ENCODE measurements at regions not wholly inside any gene's neighbourhood (a gene's known extent, or its start where the extent isn't known, plus 50 kb on each side); places are given as distances from the start of the nearest gene placed in this dataset.

DNA sequence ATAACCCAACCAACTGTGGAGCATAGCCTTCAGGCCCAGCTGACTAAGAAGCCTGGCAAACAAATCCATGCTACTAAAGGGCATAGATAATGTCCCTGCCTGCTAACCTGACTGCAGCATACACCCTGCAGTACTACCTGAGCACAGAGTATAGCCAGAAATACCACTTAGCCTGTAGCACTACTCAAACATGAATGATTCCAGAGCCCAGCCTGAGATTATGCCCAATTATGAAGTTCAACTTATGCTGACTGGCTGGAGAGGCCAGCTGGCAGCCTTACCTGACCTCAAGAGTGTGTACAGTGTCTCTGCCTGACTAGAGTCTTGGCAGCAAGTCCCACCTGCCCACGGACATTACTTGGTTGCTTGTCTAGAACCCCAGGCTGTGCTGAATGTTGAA, 1265.3 kb downstream of the CDH11 start:
- Mint-ChIP-seq H3K4me3 (no peak overlapping the region), H3K4me1 (no peaks in the 10 kb centered on the region), H3K9me3 (no peaks in the 10 kb centered on the region), H3K36me3 (no peaks in the 10 kb centered on the region), H3K27ac (no peak overlapping the region), H3K27me3 (ENCODE audit: low read depth) (peaks cover 1% of the 10 kb centered on the region)
- DNase-seq (ENCODE audit: low spot score in 2 of 2, unreplicated experiment in 2 of 2), result no peak
- TF ChIP-seq, protein P1, sequence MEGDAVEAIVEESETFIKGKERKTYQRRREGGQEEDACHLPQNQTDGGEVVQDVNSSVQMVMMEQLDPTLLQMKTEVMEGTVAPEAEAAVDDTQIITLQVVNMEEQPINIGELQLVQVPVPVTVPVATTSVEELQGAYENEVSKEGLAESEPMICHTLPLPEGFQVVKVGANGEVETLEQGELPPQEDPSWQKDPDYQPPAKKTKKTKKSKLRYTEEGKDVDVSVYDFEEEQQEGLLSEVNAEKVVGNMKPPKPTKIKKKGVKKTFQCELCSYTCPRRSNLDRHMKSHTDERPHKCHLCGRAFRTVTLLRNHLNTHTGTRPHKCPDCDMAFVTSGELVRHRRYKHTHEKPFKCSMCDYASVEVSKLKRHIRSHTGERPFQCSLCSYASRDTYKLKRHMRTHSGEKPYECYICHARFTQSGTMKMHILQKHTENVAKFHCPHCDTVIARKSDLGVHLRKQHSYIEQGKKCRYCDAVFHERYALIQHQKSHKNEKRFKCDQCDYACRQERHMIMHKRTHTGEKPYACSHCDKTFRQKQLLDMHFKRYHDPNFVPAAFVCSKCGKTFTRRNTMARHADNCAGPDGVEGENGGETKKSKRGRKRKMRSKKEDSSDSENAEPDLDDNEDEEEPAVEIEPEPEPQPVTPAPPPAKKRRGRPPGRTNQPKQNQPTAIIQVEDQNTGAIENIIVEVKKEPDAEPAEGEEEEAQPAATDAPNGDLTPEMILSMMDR (IDR thresholded peaks at IDR 0.05; ENCODE audit: unreplicated experiment), result no peak

GRCh38 chr16:63850979-63851378, 1270.9 kb downstream of the CDH11 start:
- Mint-ChIP-seq H3K27ac (no peak overlapping the region), H3K36me3 (no peaks in the 10 kb centered on the region), H3K9me3 (no peaks in the 10 kb centered on the region), H3K4me3 (no peak overlapping the region), H3K4me1 (no peaks in the 10 kb centered on the region), H3K27me3 (ENCODE audit: low read depth) (peaks cover 1% of the 10 kb centered on the region)
- TF ChIP-seq, protein P1 (IDR thresholded peaks at IDR 0.05; ENCODE audit: unreplicated experiment), result no peak
- DNase-seq (ENCODE audit: low spot score in 2 of 2, unreplicated experiment in 2 of 2), result no peak

GRCh38 chr16:63841271-63841670, 1280.6 kb downstream of the CDH11 start:
- no peak for DNase-seq (ENCODE audit: low spot score in 2 of 2, unreplicated experiment in 2 of 2)
- Mint-ChIP-seq H3K27me3 (ENCODE audit: low read depth) (no peaks in the 10 kb centered on the region), H3K4me1 (no peaks in the 10 kb centered on the region), H3K9me3 (peaks cover 53% of the 10 kb centered on the region), H3K4me3 (no peak overlapping the region), H3K36me3 (peaks cover 4% of the 10 kb centered on the region), H3K27ac (no peak overlapping the region)
- TF ChIP-seq, protein P1 (IDR thresholded peaks at IDR 0.05; ENCODE audit: unreplicated experiment), result no peak

GRCh38 chr16:63830061-63830460, 1291.8 kb downstream of the CDH11 start:
- DNase-seq (ENCODE audit: low spot score in 2 of 2, unreplicated experiment in 2 of 2), result no peak
- H3K4me3 Mint-ChIP-seq, result no peak overlapping the region
- H3K27me3 Mint-ChIP-seq (ENCODE audit: low read depth), result no peaks in the 10 kb centered on the region
- no peaks in the 10 kb centered on the region for H3K36me3 Mint-ChIP-seq
- TF ChIP-seq, protein P1 (IDR thresholded peaks at IDR 0.05; ENCODE audit: unreplicated experiment), result no peak
- H3K4me1 Mint-ChIP-seq, result no peaks in the 10 kb centered on the region
- H3K27ac Mint-ChIP-seq, result no peak overlapping the region
- H3K9me3 Mint-ChIP-seq, result peaks cover 17% of the 10 kb centered on the region

GRCh38 chr16:63822818-63823217, 1299.0 kb downstream of the CDH11 start:
- no peak for DNase-seq (ENCODE audit: low spot score in 2 of 2, unreplicated experiment in 2 of 2)
- H3K9me3 Mint-ChIP-seq, result peaks cover 25% of the 10 kb centered on the region
- H3K27ac Mint-ChIP-seq, result no peak overlapping the region
- no peak overlapping the region for H3K4me3 Mint-ChIP-seq
- H3K27me3 Mint-ChIP-seq (ENCODE audit: low read depth), result no peaks in the 10 kb centered on the region
- peaks cover 1% of the 10 kb centered on the region for H3K36me3 Mint-ChIP-seq
- TF ChIP-seq, protein P1 (IDR thresholded peaks at IDR 0.05; ENCODE audit: unreplicated experiment), result no peak
- H3K4me1 Mint-ChIP-seq, result no peaks in the 10 kb centered on the region

DNA sequence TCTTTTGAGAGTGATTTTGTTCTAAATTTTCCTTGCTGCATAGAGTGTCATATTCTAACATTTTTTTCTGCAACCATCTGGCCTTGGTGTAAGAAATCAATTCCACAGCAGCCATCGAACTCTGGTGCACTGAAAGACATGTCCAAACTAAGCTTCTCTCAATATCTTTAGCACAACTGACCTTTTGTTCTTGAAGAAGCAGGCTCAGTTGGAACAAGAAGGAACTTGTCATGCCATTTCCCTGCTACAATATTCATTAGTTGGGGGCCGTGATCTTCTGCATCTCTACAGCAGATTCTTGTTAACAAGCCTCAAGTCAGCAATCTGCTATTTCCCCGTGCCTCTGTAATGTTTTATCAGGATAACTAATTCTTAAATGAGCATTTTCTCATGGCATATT, 1305.6 kb downstream of the CDH11 start:
- peaks cover 4% of the 10 kb centered on the region for H3K4me1 Mint-ChIP-seq
- DNase-seq (ENCODE audit: low spot score in 2 of 2, unreplicated experiment in 2 of 2), result no peak
- H3K36me3 Mint-ChIP-seq, result peaks cover 1% of the 10 kb centered on the region
- H3K27ac Mint-ChIP-seq, result no peak overlapping the region
- H3K4me3 Mint-ChIP-seq, result no peak overlapping the region
- TF ChIP-seq, protein P1 (IDR thresholded peaks at IDR 0.05; ENCODE audit: unreplicated experiment), result no peak
- H3K9me3 Mint-ChIP-seq, result peaks cover 23% of the 10 kb centered on the region
- no peaks in the 10 kb centered on the region for H3K27me3 Mint-ChIP-seq (ENCODE audit: low read depth)

Data from mesothelial cell of epicardium (in vitro differentiated cells).